Endothelial cell of umbilical vein (primary cell): ENCODE measurements at regions not wholly inside any gene's neighbourhood (a gene's known extent, or its start where the extent isn't known, plus 50 kb on each side); places are given as distances from the start of the nearest gene placed in this dataset.

ENCODE experiments used
- BruUV-seq: library from RNA; stranded (reverse); fragments of 400-500 nt; replicated peaks from 2 replicates; lab custom pipeline; 2021; lab: Mats Ljungman, UMichigan
- CTCF ChIA-PET: fragments of 300-600, 350-600 bp; sonication (Branson Sonifier 250); formaldehyde crosslinking; loops from one replicate; lab custom pipeline; 2021; ENCODE audit warnings: antibody characterized with exemption, inconsistent platforms; lab: Charles Lee
- POLR2A ChIA-PET: fragments of 300-600, 350-600 bp; sonication (Branson Sonifier 250); formaldehyde crosslinking; loops from one replicate; lab custom pipeline; 2021; ENCODE audit warnings: antibody characterized with exemption, inconsistent platforms; lab: Charles Lee
- DNase-seq: peaks from one replicate; pipeline ENCODE4 v3.0.0-alpha.2; 2011; ENCODE audit warnings: low read depth, low spot score
- FAIRE-seq: peaks from 2 replicates; lab custom pipeline; 2011; peaks lifted over from hg19 to GRCh38; lab: Jason Lieb, UNC
- H2AFZ ChIP-seq: 2 replicates; pipeline ENCODE4 v1.6.0; 2012; ENCODE audit warnings: low read depth, low read length, control low read depth, inconsistent platforms
- H3K27ac ChIP-seq: 2 replicates; pipeline ENCODE4 v1.5.1; 2011; ENCODE audit warnings: low read depth, mild to moderate bottlenecking, control low read depth, low read length, moderate library complexity; ENCODE audit not compliant: insufficient read depth
- H3K27me3 ChIP-seq, 2 experiments: 2 replicates each; pipeline versions ENCODE4 v1.6.0 to v1.6.1; 2011; ENCODE audit warnings: low read length in 2 of 2, mixed read lengths in 1 of 2; ENCODE audit not compliant: control insufficient read depth in 2 of 2, insufficient read depth in 2 of 2
- H3K36me3 ChIP-seq, 2 experiments: 2 replicates in 1 of 2; 3 replicates in 1 of 2; pipeline ENCODE4 v1.5.1; 2011; ENCODE audit warnings: low read length in 2 of 2, mild to moderate bottlenecking in 1 of 2, moderate library complexity in 1 of 2; ENCODE audit not compliant: control insufficient read depth in 2 of 2, insufficient read depth in 2 of 2; ENCODE audit errors: extremely low read depth in 1 of 2
- H3K4me1 ChIP-seq: 3 replicates; pipeline ENCODE4 v1.5.1; 2011; ENCODE audit warnings: mild to moderate bottlenecking, low read length; ENCODE audit not compliant: control insufficient read depth, insufficient read depth; ENCODE audit errors: extremely low read depth
- H3K4me2 ChIP-seq: 2 replicates; pipeline ENCODE4 v1.6.1; 2011; ENCODE audit warnings: low read length, control low read depth, mixed read lengths; ENCODE audit not compliant: insufficient read depth
- H3K4me3 ChIP-seq, 3 experiments: fragments of 200-600 bp in 1 of 3; sonication (generic), shearing (Covaris generic) in 1 of 3; replicated peaks in 1 of 3; 2 replicates each; pipeline ENCODE4 v1.5.1; 2011 to 2016; ENCODE audit warnings: control low read depth in 3 of 3, low read length in 3 of 3, mild to moderate bottlenecking in 2 of 3, inconsistent platforms in 1 of 3, low read depth in 1 of 3, moderate library complexity in 1 of 3; ENCODE audit not compliant: insufficient read depth in 1 of 3
- H3K79me2 ChIP-seq: 2 replicates; pipeline ENCODE4 v1.6.0; 2012; ENCODE audit warnings: low read length, inconsistent platforms; ENCODE audit not compliant: control insufficient read depth, insufficient read depth
- H3K9ac ChIP-seq: replicated peaks from 2 replicates; pipeline ENCODE3; 2011; ENCODE audit warnings: low read length, control low read depth; ENCODE audit not compliant: insufficient read depth; ENCODE audit errors: extremely low read depth
- H3K9me1 ChIP-seq: replicated peaks from 3 replicates; pipeline ENCODE4 v1.6.0; 2011; ENCODE audit warnings: mild to moderate bottlenecking, low read length; ENCODE audit not compliant: control insufficient read depth, insufficient read depth; ENCODE audit errors: extremely low read depth
- H3K9me3 ChIP-seq: replicated peaks from 2 replicates; pipeline ENCODE4 v1.5.1; 2012; ENCODE audit warnings: low read length, inconsistent platforms; ENCODE audit not compliant: control insufficient read depth, insufficient read depth
- H4K20me1 ChIP-seq: replicated peaks from 2 replicates; pipeline ENCODE3; 2011; ENCODE audit warnings: mild to moderate bottlenecking, low read length; ENCODE audit not compliant: control insufficient read depth, insufficient read depth; ENCODE audit errors: extremely low read depth
- EZH2 ChIP-seq: IDR thresholded peaks from 2 replicates; pipeline ENCODE4 v1.6.1; 2012; ENCODE audit warnings: borderline replicate concordance, low read depth, mild to moderate bottlenecking, moderate library complexity, low read length, inconsistent platforms; ENCODE audit not compliant: severe bottlenecking
- FOS ChIP-seq: IDR thresholded peaks from 2 replicates; pipeline ENCODE4 v1.6.1; 2011; ENCODE audit warnings: mild to moderate bottlenecking, low read length, moderate library complexity, borderline replicate concordance; ENCODE audit not compliant: insufficient read depth
- GATA2 ChIP-seq: IDR thresholded peaks from 2 replicates; pipeline ENCODE4 v1.7.0; 2011; ENCODE audit warnings: low read depth, mild to moderate bottlenecking, moderate library complexity, mixed read lengths, low read length; ENCODE audit not compliant: insufficient read length, insufficient read depth
- JUN ChIP-seq: IDR thresholded peaks from 2 replicates; pipeline ENCODE4 v1.6.1; 2011; ENCODE audit warnings: borderline replicate concordance, low read depth; ENCODE audit not compliant: insufficient read length, insufficient read depth
- MYC ChIP-seq: IDR thresholded peaks from one replicate; pipeline ENCODE4 v1.6.1; 2011; ENCODE audit warnings: mild to moderate bottlenecking, low read depth, low read length
- POLR2A ChIP-seq: IDR thresholded peaks from 2 replicates; pipeline ENCODE4 v1.6.1; 2012; ENCODE audit warnings: low read depth, mild to moderate bottlenecking, control low read depth, low read length
- POLR2AphosphoS5 ChIP-seq: IDR thresholded peaks from 2 replicates; pipeline ENCODE4 v1.6.1; 2012; ENCODE audit warnings: low read depth, mild to moderate bottlenecking, control low read depth, low read length, moderate library complexity; ENCODE audit not compliant: insufficient read depth
- dilution Hi-C: fragments of 300-500 bp; cut with MboI; formaldehyde crosslinking; loops from one replicate; pipeline ENCODE4 v1.15.0; 2019; ENCODE audit warnings: low sequenced_read_pairs; ENCODE audit not compliant: extremely low pct_ligation_motif_present
- intact Hi-C: fragments of 100-400 bp; cut with micrococcal nuclease; formaldehyde crosslinking; loops from one replicate; pipeline ENCODE4 v1.10.0; 2022
- TF ChIP-seq, protein P1 (sequence below), 2 donors: IDR thresholded peaks; 1 replicate in 1 of 2; 2 replicates in 1 of 2; pipeline ENCODE4 v1.5.1; 2011; ENCODE audit warnings: low read length in 2 of 2, mild to moderate bottlenecking in 2 of 2, moderate library complexity in 2 of 2, control low read depth in 1 of 2, inconsistent platforms in 1 of 2, low read depth in 1 of 2; ENCODE audit not compliant: insufficient read depth in 1 of 2; ENCODE audit errors: extremely low read depth in 1 of 2
- TF ChIP-seq, protein P2 (sequence below): IDR thresholded peaks from 2 replicates; pipeline ENCODE4 v1.6.1; 2011; ENCODE audit not compliant: insufficient read depth, insufficient read length

DNA sequence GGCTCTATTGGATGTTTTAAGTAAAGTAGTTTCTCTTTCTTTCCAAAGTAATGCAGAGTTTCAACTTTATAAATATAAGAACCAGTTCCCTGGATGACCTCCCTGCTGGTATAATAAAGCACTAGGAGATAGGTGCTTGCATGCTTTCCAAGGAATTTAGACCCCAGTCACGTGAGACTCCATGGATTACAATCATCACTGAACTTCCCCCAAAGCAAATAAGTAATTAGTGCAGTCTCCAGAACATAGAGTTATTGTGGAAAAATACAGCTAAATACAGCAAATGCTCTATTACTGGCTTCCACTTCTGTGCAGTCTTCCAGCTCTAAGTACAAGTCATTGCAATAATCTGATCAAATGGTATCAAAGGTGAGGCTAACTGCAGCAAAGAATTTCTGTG lies 220.2 kb upstream of the STEAP1 start:
- CTCF ChIA-PET: no interaction called here
- H3K9me3 ChIP-seq: no peaks in the 10 kb centered on the region
- H3K27ac ChIP-seq: no peak overlapping the region
- DNase-seq (no peak), FAIRE-seq (no peak)
- no peaks in the 10 kb centered on the region for H4K20me1 ChIP-seq
- H3K9me1 ChIP-seq: no peaks in the 10 kb centered on the region
- no peak overlapping the region for H3K4me2 ChIP-seq
- no peaks in the 10 kb centered on the region for H3K79me2 ChIP-seq
- intact Hi-C loops: no loop called here
- no peak overlapping the region for H2AFZ ChIP-seq
- no peaks in the 10 kb centered on the region for H3K27me3 ChIP-seq
- TF ChIP-seq POLR2A (no peak), GATA2 (no peak), MYC (no peak), JUN (no peak), POLR2AphosphoS5 (no peak), EZH2 (no peak), FOS (no peak)
- TF ChIP-seq, protein P1, sequence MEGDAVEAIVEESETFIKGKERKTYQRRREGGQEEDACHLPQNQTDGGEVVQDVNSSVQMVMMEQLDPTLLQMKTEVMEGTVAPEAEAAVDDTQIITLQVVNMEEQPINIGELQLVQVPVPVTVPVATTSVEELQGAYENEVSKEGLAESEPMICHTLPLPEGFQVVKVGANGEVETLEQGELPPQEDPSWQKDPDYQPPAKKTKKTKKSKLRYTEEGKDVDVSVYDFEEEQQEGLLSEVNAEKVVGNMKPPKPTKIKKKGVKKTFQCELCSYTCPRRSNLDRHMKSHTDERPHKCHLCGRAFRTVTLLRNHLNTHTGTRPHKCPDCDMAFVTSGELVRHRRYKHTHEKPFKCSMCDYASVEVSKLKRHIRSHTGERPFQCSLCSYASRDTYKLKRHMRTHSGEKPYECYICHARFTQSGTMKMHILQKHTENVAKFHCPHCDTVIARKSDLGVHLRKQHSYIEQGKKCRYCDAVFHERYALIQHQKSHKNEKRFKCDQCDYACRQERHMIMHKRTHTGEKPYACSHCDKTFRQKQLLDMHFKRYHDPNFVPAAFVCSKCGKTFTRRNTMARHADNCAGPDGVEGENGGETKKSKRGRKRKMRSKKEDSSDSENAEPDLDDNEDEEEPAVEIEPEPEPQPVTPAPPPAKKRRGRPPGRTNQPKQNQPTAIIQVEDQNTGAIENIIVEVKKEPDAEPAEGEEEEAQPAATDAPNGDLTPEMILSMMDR (IDR thresholded peaks at IDR 0.05; ENCODE audit: extremely low read depth in 1 of 2, insufficient read depth in 1 of 2, low read depth in 1 of 2, low read length in 2 of 2): no peak
- TF ChIP-seq, protein P2, sequence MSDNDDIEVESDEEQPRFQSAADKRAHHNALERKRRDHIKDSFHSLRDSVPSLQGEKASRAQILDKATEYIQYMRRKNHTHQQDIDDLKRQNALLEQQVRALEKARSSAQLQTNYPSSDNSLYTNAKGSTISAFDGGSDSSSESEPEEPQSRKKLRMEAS: no peak
- no peak overlapping the region for H3K4me3 ChIP-seq
- no peaks in the 10 kb centered on the region for H3K36me3 ChIP-seq
- POLR2A ChIA-PET: no interaction called here
- H3K9ac ChIP-seq: no peak overlapping the region
- H3K4me1 ChIP-seq: no peaks in the 10 kb centered on the region
- dilution Hi-C loops: no loop called here
- no TSS peak for BruUV-seq
